ENCODE measurements at regions not wholly inside any gene's neighbourhood (a gene's known extent, or its start where the extent isn't known, plus 50 kb on each side); places are given as distances from the start of the nearest gene placed in this dataset.
A peak's percentile ranks its signal among the peaks of the same experiment; 100 is the strongest.
"Not testable (repeated sequence)": the region's sequence is repeated elsewhere in the genome, so short reads cannot be mapped to it uniquely, and the experiment has no call there.

DNA sequence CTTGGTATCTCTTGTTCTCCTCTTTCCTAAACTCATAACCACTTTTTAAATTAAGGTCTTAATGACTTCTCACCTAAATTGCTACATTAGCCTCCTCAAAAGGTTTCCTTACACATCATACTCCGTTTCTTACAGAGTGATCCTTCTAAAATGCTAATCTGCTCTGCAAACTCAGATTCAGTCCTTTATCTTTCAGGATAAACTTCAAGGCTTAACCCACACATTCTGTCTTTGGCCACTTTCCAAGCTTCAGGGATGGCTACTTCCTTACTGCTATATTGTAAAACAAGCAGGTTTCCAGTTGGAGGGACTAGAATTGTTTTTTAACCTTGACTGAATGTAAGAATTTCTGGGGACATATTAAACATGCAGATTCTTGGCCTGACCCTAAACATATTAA is 105.5 kb upstream of the CHD1 start:
- no peak for DNase-seq

DNA sequence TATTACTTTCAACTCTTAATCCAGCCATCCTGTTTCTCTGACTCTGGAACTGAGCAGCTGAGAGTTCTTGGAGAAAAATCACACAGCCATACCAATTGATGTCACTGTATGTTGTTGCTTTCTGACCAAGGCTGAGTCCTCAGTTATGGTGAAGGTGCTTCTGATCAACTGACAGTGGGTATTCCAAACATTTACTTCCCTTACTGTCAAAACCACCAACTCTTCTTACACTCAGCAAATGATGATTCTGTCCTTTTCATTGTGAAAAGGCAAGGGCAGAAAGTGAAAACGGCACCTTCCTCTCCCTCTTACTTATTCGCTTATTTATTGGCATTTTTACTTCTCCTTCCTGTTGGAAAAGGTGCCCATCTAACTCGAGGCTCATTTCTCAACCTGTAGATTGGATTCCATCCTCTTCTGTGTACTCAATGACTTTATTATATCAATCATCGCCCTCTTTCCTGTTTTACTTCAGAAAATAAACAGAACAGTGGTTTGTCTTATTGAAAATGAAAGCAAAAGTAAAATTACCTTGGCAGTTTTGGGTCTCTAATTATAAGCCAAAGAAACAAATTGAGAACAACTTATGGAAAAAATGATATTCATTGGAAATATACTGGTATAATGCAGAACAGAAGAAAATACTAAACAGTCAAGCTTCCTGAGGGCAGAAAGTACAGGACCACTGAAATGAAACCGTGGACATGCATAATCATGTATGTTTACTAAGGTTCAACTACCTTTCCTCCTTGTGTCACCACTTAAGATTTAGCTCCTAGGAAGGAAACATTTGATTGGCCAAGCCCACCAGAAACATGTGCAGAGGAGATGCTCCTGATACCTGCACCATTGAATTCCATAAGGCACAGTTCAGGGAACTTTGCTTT is 104.5 kb upstream of the CHD1 start:
- no peak for DNase-seq

GRCh38 chr5:99032234-99033013 is 103.6 kb upstream of the CHD1 start:
- peak; percentile 63 for DNase-seq

DNA sequence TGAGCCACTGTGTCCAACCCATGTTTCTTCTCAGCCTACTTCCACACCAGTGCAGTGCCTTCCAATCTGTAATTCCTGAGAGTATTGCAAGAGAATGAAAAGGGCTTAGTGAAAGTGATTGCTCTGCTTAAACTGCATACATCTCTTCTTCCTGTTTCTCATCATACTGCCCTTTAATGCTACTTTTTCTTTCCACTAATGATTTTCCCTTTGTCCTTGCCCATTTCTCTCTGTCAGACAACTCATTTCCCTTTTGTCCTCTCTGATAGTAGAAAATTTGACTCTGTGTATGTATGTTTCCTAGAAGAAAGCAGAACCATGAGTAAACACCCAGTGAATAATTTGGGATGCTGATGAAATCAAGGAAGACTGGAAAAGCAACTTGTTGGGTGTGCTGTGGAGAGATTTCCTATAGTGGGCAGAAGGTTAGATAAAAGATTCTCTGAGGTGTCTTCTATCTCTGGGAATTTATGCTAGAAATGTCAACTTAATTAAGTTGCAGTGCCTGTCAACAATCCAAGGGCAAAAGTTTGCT is 102.2 kb upstream of the CHD1 start:
- DNase-seq = no peak

DNA sequence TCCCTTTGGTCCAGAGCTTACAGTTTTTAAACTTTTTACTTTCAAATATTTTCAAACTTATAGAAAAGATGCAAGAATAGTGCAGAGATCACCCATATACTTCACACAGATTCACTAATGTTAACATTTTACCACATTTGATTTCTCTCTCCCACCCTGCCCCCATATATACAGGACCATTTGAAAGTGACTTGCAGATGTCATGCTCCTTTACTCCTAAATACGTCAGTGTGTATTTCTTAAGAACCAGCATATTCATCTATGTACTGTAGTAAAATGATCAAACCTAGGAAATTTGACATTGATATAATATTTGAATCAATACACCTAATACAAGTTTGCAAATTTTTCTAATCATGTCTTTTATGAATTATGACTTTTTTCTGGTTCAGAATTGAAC is 100.4 kb upstream of the CHD1 start:
- DNase-seq = no peak

DNA sequence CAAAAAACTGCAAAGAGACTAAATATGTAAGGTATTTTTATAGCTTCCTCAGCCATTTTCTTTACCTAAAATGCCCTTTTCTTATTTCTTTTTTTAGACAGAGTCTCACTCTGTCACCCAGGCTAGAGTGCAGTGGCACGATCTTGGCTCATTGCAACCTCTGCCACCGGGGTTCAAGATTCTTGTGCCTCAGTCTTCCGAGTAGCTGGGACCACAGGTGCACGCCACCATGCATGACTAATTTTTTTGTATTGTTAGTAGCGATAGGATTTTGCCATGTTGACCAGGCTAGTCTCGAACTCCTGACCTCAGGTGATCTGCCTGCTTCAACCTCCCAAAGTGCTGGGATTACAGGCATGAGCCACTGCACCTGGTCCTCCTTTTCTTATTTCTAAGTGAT is 99.4 kb upstream of the CHD1 start:
- not testable (repeated sequence) for DNase-seq

- DNase-seq = no peak
Observed at GRCh38 chr5:99025298-99026045, 96.7 kb upstream of the CHD1 start.

GRCh38 chr5:99023330-99023729 is 94.5 kb upstream of the CHD1 start:
- no peak for DNase-seq

DNA sequence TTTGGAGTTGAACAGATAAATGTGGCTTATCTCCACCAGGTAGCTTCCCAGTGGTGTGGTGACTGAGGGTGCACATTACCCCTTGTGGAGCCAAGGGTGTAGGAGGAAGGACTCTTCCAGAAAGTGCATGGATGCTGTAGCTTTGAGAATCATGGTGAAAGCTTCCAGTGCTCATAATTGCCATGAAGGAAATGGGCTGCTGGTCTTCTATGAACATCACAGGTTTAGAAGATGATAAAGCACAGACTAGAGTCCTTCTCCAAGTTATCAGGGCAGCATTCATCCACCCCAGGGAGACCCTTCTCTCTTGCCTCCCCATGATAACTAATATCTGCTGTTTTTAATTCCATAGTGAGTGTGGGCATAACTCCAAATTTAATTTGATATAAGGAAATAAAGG is 93.4 kb upstream of the CHD1 start:
- DNase-seq = no peak

GRCh38 chr5:99020698-99021048 is 91.9 kb upstream of the CHD1 start:
- DNase-seq = no peak

GRCh38 chr5:99019812-99020697 is 91.2 kb upstream of the CHD1 start:
- DNase-seq = no peak

- no peak for DNase-seq
Observed at GRCh38 chr5:99019254-99019653, 90.4 kb upstream of the CHD1 start.

DNA sequence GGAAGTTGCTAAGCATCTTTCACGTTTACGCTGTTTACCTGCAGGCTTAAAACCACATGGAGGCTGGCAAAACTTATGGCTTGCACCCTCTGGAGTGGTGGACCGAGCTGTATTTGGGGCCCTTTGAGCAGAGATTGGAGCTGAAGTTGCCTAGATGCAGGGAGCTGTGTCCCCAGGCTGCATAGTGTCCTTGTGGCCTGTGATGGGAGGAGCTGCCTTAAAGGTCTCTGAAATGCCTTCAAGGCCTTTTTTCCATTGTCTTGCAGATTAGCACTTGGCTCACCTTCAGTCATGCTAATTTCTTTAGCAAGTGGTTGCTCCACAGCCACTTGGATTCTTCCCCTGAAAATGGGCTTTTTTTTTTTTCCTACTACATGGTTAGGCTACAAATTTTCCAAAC is 81.5 kb upstream of the CHD1 start:
- no peak for DNase-seq

GRCh38 chr5:99008009-99008408 is 79.2 kb upstream of the CHD1 start:
- not testable (repeated sequence) for DNase-seq

- DNase-seq = peak; percentile 49
Observed at GRCh38 chr5:99005506-99005905, 76.7 kb upstream of the CHD1 start.

GRCh38 chr5:99004960-99005359 is 76.2 kb upstream of the CHD1 start:
- no peak for DNase-seq

- no peak for DNase-seq
Observed at GRCh38 chr5:99000876-99001275, 72.1 kb upstream of the CHD1 start.

DNA sequence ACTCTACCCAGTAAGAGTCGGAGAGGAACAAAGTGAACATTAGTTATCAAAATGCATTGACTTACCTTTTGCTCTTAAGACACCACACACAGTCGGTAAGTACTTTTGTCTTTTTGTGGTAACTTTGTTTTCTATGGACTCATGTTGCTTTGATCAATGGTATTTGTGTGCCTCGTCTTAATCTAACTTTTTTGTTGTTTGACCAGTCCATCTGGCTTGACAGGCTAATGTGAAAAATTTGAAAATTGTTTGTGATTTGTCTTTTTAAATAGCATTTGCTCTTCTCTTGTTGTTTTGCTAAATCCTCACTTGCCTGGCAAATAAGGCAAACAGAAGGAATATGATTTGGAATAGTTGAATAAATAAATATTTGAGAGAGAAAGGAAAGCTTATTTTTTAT is 71.4 kb upstream of the CHD1 start:
- no peak for DNase-seq

DNA sequence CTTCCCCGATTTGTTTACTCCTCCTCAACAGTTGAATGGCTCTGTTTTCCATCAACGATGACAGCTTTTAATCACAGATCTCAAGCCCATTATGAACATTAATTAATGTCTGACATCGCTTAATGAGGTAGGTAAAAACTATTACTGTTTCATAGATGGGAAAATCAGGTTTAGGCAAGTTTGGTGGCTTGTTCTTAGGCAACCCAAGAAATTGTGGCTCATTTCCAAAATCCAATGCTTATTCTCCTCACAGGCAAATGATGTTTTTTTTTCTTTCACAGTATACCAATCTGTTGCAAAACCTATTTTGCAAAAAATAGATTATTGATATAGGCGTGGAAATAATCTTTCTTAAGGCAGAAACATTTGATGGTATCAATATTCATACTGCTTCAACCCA is 70.8 kb upstream of the CHD1 start:
- DNase-seq = no peak

DNA sequence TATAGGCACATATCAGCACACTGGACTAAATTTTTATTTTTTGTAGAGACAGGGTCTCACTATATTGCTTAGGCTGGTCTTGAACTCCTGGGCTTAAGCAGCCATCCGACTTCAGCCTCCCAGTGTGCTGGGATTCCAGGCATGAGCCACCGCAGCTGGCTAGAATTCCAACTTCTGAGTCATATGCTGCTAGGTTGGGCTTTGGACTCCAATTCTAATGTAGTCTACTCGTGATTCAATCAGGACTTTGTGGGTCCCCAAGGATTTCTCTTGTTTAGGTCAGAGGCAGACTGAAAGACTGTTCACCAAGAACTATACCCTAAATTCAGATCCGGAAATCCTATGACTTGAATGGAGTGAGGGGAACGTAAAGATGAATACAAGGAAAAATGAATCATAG is 68.2 kb upstream of the CHD1 start:
- no peak for DNase-seq

DNA sequence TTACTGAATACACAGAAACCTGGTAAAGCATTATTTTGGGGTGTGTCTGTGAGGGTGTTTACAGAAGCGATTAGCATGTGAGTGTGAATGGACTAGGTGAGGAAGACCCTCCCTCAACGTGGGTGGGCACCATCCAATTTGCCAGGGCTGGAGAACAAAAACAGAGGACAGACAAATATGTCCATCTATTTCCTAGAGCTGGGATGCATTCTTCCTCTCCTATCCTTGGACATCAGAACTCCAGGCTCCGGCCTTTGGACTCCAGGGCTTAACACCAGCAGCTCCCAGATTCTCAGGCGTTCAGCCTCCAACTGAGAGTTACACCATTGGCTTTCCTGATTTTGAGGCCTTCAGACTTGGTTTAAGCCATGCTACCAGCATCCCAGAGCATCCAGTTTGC is 65.8 kb upstream of the CHD1 start:
- no peak for DNase-seq

GRCh38 chr5:98993512-98993911 is 64.7 kb upstream of the CHD1 start:
- no peak for DNase-seq
